GM19043 (cell line): ENCODE measurements at regions not wholly inside any gene's neighbourhood (a gene's known extent, or its start where the extent isn't known, plus 50 kb on each side); places are given as distances from the start of the nearest gene placed in this dataset.
"Not testable (repeated sequence)": the region's sequence is repeated elsewhere in the genome, so short reads cannot be mapped to it uniquely, and the experiment has no call there.

Experiments used
- ATAC-seq: cut with Tn5 transposase; IDR thresholded peaks from one replicate; pipeline ENCODE4 v1.9.1; 2021; ENCODE audit warnings: low read depth; ENCODE audit not compliant: unreplicated experiment

GRCh38 chr12:59158681-59159080 lies 238.4 kb upstream of the LRIG3 start:
- no peak for ATAC-seq

- ATAC-seq: no peak
Observed at GRCh38 chr12:59158066-59158465, 237.8 kb upstream of the LRIG3 start.

- ATAC-seq: no peak
Observed at GRCh38 chr12:59155448-59155847, 235.1 kb upstream of the LRIG3 start.

GRCh38 chr12:59151243-59151642 lies 230.9 kb upstream of the LRIG3 start:
- no peak for ATAC-seq

GRCh38 chr12:59149995-59150642 lies 229.8 kb upstream of the LRIG3 start:
- ATAC-seq: peak; percentile 100

- ATAC-seq: no peak
Observed at GRCh38 chr12:59147791-59148190, 227.5 kb upstream of the LRIG3 start.

GRCh38 chr12:59142183-59142790 lies 222.0 kb upstream of the LRIG3 start:
- no peak for ATAC-seq

GRCh38 chr12:59134750-59135149 lies 214.4 kb upstream of the LRIG3 start:
- no peak for ATAC-seq

GRCh38 chr12:59131462-59131861 lies 211.2 kb upstream of the LRIG3 start:
- ATAC-seq: no peak

- ATAC-seq: no peak
Observed at GRCh38 chr12:59122784-59123183, 202.5 kb upstream of the LRIG3 start.

GRCh38 chr12:59121451-59121850 lies 201.1 kb upstream of the LRIG3 start:
- ATAC-seq: no peak

- no peak for ATAC-seq
Observed at GRCh38 chr12:59119676-59120075, 199.4 kb upstream of the LRIG3 start.

- no peak for ATAC-seq
Observed at GRCh38 chr12:59118356-59118755, 198.1 kb upstream of the LRIG3 start.

GRCh38 chr12:59115995-59116394 lies 195.7 kb upstream of the LRIG3 start:
- no peak for ATAC-seq

GRCh38 chr12:59115526-59115925 lies 195.2 kb upstream of the LRIG3 start:
- ATAC-seq: no peak

GRCh38 chr12:59113831-59114615 lies 193.7 kb upstream of the LRIG3 start:
- ATAC-seq: peak; percentile 80

- no peak for ATAC-seq
Observed at GRCh38 chr12:59111851-59112250, 191.5 kb upstream of the LRIG3 start.

GRCh38 chr12:59108516-59108915 lies 188.2 kb upstream of the LRIG3 start:
- not testable (repeated sequence) for ATAC-seq

GRCh38 chr12:59100585-59100984 lies 180.3 kb upstream of the LRIG3 start:
- ATAC-seq: no peak

GRCh38 chr12:59097876-59098275 lies 177.6 kb upstream of the LRIG3 start:
- ATAC-seq: no peak

GRCh38 chr12:59096246-59096645 lies 175.9 kb upstream of the LRIG3 start:
- no peak for ATAC-seq
